Fibroblast of villous mesenchyme (primary cell): ENCODE measurements at regions not wholly inside any gene's neighbourhood (a gene's known extent, or its start where the extent isn't known, plus 50 kb on each side); places are given as distances from the start of the nearest gene placed in this dataset.
"Not testable (repeated sequence)": the region's sequence is repeated elsewhere in the genome, so short reads cannot be mapped to it uniquely, and the experiment has no call there.

ENCODE experiments used
- DNase-seq: peaks from one replicate; pipeline ENCODE4 v3.0.0-alpha.2; 2010; ENCODE audit warnings: low read depth
- H3K4me3 ChIP-seq: 2 replicates; pipeline ENCODE4 v1.5.1; 2011; ENCODE audit warnings: low read depth, mild to moderate bottlenecking, low read length
- TF ChIP-seq, protein P1 (sequence below): IDR thresholded peaks from 2 replicates; pipeline ENCODE4 v1.5.1; 2012; ENCODE audit warnings: low read depth, mild to moderate bottlenecking, low read length; ENCODE audit not compliant: insufficient read depth

DNA sequence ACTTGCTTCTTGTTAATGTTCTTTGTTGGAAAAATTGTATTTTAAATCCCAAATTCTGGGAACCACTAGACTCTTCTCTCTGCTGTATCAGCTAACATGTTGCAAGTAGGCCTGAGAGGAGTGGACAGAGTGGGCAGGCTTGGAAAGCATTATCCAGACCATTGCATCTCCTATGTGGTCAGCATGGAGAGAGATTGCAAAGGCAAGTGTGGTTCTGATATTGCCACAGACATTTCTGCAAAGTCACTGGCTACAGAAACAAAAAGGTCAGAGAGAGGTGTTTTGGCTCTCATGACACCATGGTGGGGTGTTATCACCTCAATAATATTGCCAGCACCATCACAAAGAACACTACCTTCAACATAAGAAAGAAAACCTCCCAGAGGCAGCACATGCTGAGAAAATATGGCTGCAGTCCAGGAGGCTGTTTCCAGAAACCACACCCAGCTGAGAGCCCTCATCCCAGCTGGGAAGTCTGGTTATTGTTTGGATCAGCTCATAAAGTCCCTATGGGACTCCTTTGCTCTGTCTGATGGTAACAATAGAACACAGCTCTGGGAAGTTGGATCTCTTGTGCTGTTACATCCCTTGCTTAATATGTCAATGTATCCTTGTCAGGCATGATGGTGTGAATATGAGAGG, 78.2 kb upstream of the TBX18 start:
- no peak overlapping the region for H3K4me3 ChIP-seq
- TF ChIP-seq, protein P1, sequence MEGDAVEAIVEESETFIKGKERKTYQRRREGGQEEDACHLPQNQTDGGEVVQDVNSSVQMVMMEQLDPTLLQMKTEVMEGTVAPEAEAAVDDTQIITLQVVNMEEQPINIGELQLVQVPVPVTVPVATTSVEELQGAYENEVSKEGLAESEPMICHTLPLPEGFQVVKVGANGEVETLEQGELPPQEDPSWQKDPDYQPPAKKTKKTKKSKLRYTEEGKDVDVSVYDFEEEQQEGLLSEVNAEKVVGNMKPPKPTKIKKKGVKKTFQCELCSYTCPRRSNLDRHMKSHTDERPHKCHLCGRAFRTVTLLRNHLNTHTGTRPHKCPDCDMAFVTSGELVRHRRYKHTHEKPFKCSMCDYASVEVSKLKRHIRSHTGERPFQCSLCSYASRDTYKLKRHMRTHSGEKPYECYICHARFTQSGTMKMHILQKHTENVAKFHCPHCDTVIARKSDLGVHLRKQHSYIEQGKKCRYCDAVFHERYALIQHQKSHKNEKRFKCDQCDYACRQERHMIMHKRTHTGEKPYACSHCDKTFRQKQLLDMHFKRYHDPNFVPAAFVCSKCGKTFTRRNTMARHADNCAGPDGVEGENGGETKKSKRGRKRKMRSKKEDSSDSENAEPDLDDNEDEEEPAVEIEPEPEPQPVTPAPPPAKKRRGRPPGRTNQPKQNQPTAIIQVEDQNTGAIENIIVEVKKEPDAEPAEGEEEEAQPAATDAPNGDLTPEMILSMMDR: no peak
- peak; percentile 66 for DNase-seq

DNA sequence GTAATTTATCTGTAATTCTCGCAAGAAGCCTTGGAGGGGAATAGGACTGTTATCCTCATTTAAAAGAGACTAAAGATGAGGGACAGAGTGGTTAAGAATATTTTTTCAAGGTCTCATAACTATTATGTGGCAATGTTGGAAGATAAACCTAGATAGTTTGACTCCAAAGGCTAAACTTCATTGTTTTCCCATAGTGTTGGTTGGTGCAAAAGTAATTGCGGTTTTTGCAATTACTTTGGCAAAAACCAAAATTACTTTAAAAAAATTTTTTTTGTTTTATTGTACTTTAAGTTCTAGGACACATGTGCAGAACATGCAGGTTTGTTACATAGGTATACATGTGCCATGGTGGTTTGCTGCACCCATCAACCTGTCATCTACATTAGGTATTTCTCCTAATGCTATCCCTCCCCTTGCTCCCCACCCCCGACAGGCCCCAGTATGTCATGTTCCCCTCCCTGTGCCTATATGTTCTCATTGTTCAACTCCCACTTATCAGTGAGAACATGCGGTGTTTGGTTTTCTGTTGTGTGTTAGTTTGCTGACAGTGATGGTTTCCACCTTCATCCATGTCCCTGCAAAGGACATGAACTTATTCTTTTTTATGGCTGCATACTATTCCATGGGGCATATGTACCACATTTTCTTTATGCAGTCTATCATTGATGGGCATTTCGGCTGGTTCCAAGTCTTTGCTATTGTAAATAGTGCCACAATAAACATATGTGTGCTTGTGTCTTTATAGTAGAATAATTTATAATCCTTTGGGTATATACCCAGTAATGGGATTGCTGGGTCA, 72.9 kb upstream of the TBX18 start:
- not testable (repeated sequence) for H3K4me3 ChIP-seq, DNase-seq

DNA sequence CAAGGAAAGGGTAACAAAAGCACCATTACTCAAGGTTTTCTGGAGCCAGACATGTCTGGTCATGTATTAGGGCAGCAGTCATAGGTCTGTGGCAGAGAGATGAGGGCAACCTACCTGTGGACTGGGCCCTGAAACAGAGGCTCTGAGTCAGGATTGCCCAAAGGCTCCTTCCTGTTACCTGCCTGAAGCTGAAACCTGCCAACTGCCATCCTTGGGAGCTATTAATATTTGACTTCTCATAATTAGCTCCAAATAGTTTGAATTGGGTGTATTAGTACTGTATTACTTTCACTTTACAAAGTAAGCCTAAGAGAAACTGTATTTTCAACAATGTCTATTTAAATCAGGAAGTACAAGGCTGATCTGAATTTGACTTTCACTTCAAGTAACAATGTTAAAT, 72.0 kb upstream of the TBX18 start:
- DNase-seq: no peak
- H3K4me3 ChIP-seq: no peak overlapping the region
- TF ChIP-seq, protein P1: no peak

DNA sequence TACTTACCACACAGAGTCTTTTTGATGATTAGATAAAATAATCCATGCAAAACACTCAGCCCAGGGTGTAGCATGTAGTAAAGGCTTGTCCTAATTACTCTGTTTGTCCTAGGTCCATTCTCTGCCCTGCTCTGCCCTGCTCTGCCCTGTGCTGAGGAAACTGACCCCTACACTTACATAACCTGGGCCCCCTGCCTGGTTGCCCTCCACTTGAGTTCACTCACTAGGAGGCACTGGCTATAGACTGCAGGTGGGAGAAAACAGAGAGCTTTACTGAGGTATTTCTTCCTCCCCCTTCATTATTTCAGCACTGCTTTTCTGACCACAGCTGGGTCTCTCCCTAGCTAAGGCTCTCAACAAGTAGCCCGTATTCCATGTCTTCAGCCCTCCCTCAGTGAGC, 70.9 kb upstream of the TBX18 start:
- TF ChIP-seq, protein P1: no peak
- DNase-seq: no peak
- no peak overlapping the region for H3K4me3 ChIP-seq

DNA sequence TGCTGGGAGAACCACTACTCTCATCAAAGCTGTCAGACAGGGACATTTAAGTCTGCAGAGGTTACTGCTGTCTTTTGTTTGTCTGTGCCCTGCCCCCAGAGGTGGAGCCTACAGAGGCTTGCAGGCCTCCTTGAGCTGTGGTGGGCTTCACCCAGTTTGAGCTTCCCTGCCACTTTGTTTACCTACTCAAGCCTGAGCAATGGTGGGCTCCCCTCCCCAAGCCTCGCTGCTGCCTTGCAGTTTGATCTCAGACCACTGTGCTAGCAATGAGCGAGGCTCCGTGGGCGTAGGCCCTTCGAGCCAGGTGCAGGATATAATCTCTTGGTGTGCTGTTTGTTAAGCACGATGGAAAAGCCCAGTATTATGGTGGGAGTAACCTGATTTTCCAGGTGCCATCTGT, 67.5 kb upstream of the TBX18 start:
- DNase-seq, H3K4me3 ChIP-seq: not testable (repeated sequence)

DNA sequence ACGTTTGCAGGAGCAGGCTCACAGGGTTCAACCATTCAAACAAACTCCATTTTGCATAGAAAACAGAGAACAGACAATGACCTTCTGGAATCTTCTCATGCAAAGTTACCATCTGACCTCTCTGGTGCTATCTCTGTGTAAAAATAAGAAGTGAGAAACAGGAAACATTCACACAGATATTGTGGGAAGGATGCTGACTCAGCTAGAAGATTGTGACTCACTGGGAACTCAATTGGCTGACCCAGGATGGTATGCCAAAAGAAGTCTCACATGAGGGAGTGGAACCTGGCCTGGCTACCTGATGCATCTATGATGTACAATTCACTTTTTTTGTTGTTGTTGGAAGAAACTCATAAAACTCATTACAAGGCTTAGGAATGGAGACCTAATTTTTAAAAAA, 61.1 kb upstream of the TBX18 start:
- DNase-seq: peak; percentile 34
- TF ChIP-seq, protein P1: no peak
- no peak overlapping the region for H3K4me3 ChIP-seq

DNA sequence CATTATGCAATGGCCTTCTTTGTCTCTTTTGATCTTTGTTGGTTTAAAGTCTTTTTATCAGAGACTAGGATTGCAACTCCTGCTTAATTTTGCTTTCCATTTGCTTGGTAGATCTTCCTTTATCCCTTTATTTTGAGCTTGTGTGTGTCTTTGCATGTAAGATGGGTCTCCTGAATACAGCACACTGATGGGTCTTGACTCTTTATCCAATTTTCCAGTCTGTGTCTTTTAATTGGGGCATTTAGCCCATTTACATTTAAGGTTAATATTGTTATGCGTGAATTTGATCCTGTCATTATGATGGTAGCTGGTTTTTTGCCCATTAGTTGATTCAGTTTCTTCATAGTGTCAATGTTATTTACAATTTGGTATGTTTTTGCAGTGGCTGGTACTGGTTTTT, 56.9 kb upstream of the TBX18 start:
- not testable (repeated sequence) for DNase-seq

DNA sequence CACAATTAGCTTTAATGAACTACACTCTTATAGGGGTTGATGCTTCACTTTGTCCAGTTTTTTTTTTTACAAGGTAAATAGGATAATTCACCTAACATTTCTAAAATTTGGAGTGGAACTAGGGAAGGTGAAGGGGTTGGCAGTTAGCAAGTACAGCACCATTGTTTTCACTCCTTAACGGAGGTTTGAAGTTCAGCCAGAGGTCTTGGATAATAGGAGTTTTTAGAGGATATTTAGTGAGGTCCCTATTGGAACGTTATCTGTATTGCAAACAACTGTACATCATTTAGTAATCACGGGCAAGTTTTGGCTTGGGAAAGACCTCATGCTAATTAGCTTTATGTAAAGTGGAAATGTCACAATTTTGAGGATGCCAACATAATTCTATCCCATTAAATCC, 52.3 kb upstream of the TBX18 start:
- H3K4me3 ChIP-seq: no peak overlapping the region
- TF ChIP-seq, protein P1: no peak
- no peak for DNase-seq

More for the DNA sequence above, 56.9 kb upstream of the TBX18 start:
- not testable (repeated sequence) for H3K4me3 ChIP-seq
